Psoas muscle (tissue), 7 donors: ENCODE measurements at regions not wholly inside any gene's neighbourhood (a gene's known extent, or its start where the extent isn't known, plus 50 kb on each side); places are given as distances from the start of the nearest gene placed in this dataset.

Source experiments
- ATAC-seq, 4 donors: fragments of 200-7000 bp; cut with Tn5 transposase; one replicate each; pipeline ENCODE4 v1.9.1; 2020; ENCODE audit warnings: moderate library complexity in 3 of 4, mild to moderate bottlenecking in 2 of 4
- DNase-seq, 2 donors: peaks; one replicate each; pipeline ENCODE4 v3.0.0-alpha.2; 2020
- H3K27ac ChIP-seq: fragments of 200-600 bp; one replicate; pipeline ENCODE4 v1.8.0; 2022
- H3K27me3 ChIP-seq, 3 donors: fragments of 200-600 bp in 1 of 3; one replicate each; pipeline versions ENCODE4 v1.6.1 to v1.8.0; 2013 to 2022; ENCODE audit warnings: low read length in 2 of 3, mild to moderate bottlenecking in 2 of 3, moderate library complexity in 1 of 3; ENCODE audit not compliant: insufficient read depth in 3 of 3
- H3K36me3 ChIP-seq, 2 donors: fragments of 200-600 bp in 1 of 2; one replicate each; pipeline versions ENCODE4 v1.6.1 to v1.8.0; 2013 to 2022; ENCODE audit warnings: low read depth in 1 of 2, mild to moderate bottlenecking in 1 of 2, moderate library complexity in 1 of 2; ENCODE audit not compliant: insufficient read depth in 1 of 2
- H3K4me1 ChIP-seq: fragments of 200-600 bp; one replicate; pipeline ENCODE4 v1.8.0; 2022
- H3K4me3 ChIP-seq: fragments of 200-600 bp; one replicate; pipeline ENCODE4 v1.8.0; 2022; ENCODE audit warnings: mild to moderate bottlenecking
- H3K9me3 ChIP-seq: fragments of 200-600 bp; one replicate; pipeline ENCODE4 v1.8.0; 2022
- CTCF ChIP-seq: fragments of 200-600 bp; IDR thresholded peaks from one replicate; pipeline ENCODE4 v1.8.0; 2022; ENCODE audit warnings: antibody characterized with exemption
- WGBS, 3 donors: extraction: QIAGEN DNeasy Blood & Tissue Kit; methylation state at CpG; one replicate each; pipeline versions ENCODE4 v1.1.6 to v1.1.7; 2013; 5-methylcytosine and 5-hydroxymethylcytosine counted together
- intact Hi-C, 2 donors: fragments of 100-400 bp; cut with DNase I; formaldehyde crosslinking; loops; one replicate each; pipeline versions ENCODE4 v1.11.0 to v1.14.2; 2022
- donor health status: healthy with polysubstance abuse.
- donor health status: DM: no; HTN: no; CAD: no; lungs with moderate emphysema.
- donor health status: Bipolar disorder and iron deficiency.
- donor health status: healthy.
- donor health status: DM: yes; HTN: yes; CAD: no.
- donor health status: DM: no; HTN: no; CAD: no.
- donor health status: DM: yes; HTN: yes; CAD: no.

- no peak for TF ChIP-seq CTCF
- Histone ChIP-seq H3K4me3 (no peak overlapping the region), H3K27ac (no peak overlapping the region), H3K9me3 (no peaks in the 10 kb centered on the region), H3K27me3 (peaks cover 0 to 2% (median 0%) of the 10 kb centered on the region in 3 donors), H3K4me1 (no peaks in the 10 kb centered on the region), H3K36me3 (no peaks in the 10 kb centered on the region)
- ATAC-seq = no peak
- no peak for DNase-seq
- intact Hi-C loops = no loop called here
These were observed 243.8 kb downstream of the ADGRL2 start for GRCh38 chr1:82044536-82044935.

- no peak for DNase-seq
- intact Hi-C loops = no loop called here
- Histone ChIP-seq H3K4me3 (no peak overlapping the region), H3K36me3 (no peaks in the 10 kb centered on the region), H3K4me1 (no peaks in the 10 kb centered on the region), H3K9me3 (no peaks in the 10 kb centered on the region), H3K27ac (no peak overlapping the region), H3K27me3 (peaks cover 0 to 2% (median 0%) of the 10 kb centered on the region in 3 donors)
- no peak for ATAC-seq
- no peak for TF ChIP-seq CTCF
- 53 to 60% (median 58%) methylated on average over 3 of the region's 3 CpGs for WGBS, 3 donors
These were observed 243.4 kb downstream of the ADGRL2 start for GRCh38 chr1:82044111-82044510.

- Histone ChIP-seq H3K9me3 (no peaks in the 10 kb centered on the region), H3K36me3 (no peaks in the 10 kb centered on the region), H3K27me3 (no peaks in the 10 kb centered on the region), H3K27ac (no peak overlapping the region), H3K4me3 (no peak overlapping the region), H3K4me1 (no peaks in the 10 kb centered on the region)
- DNase-seq (no peak), ATAC-seq (no peak)
- TF ChIP-seq CTCF = no peak
- WGBS, 3 donors = 66 to 77% (median 75%) methylated on average over 4 of the region's 4 CpGs
- intact Hi-C loops = no loop called here
These were observed 241.7 kb downstream of the ADGRL2 start for GRCh38 chr1:82042306-82043060.
